Fibroblast of skin of left biceps (primary cell): ENCODE measurements at regions not wholly inside any gene's neighbourhood (a gene's known extent, or its start where the extent isn't known, plus 50 kb on each side); places are given as distances from the start of the nearest gene placed in this dataset.

ENCODE experiments used
- DNase-seq, 2 experiments: peaks; one replicate each; pipeline ENCODE4 v3.0.0-alpha.2; 2013; ENCODE audit warnings: low read depth in 2 of 2

GRCh38 chr10:78474743-78475142, 441.1 kb downstream of the RPS24 start:
- DNase-seq, result no peak

- no peak for DNase-seq
Observed at GRCh38 chr10:78475437-78475836, 441.8 kb downstream of the RPS24 start.

- no peak for DNase-seq
Observed at GRCh38 chr10:78476156-78476555, 442.5 kb downstream of the RPS24 start.

GRCh38 chr10:78476844-78477243, 443.2 kb downstream of the RPS24 start:
- DNase-seq, result no peak

- no peak for DNase-seq
Observed at GRCh38 chr10:78478919-78479318, 445.3 kb downstream of the RPS24 start.

GRCh38 chr10:78479467-78479866, 445.8 kb downstream of the RPS24 start:
- no peak for DNase-seq

- no peak for DNase-seq
Observed at GRCh38 chr10:78481842-78482241, 448.2 kb downstream of the RPS24 start.

- DNase-seq, result no peak
Observed at GRCh38 chr10:78483641-78484040, 450.0 kb downstream of the RPS24 start.

- DNase-seq, result no peak
Observed at GRCh38 chr10:78489034-78489433, 455.4 kb downstream of the RPS24 start.

GRCh38 chr10:78491812-78492211, 458.1 kb downstream of the RPS24 start:
- DNase-seq, result no peak

- DNase-seq, result no peak
Observed at GRCh38 chr10:78492424-78492823, 458.8 kb downstream of the RPS24 start.

GRCh38 chr10:78494179-78494578, 460.5 kb downstream of the RPS24 start:
- no peak for DNase-seq

GRCh38 chr10:78502210-78502936, 468.7 kb downstream of the RPS24 start:
- peak in 1 of 2 experiments; percentile 22 for DNase-seq

- DNase-seq, result no peak
Observed at GRCh38 chr10:78504181-78504580, 470.5 kb downstream of the RPS24 start.

- no peak for DNase-seq
Observed at GRCh38 chr10:78505657-78506056, 472.0 kb downstream of the RPS24 start.

- DNase-seq, result no peak
Observed at GRCh38 chr10:78506614-78507013, 473.0 kb downstream of the RPS24 start.

- no peak for DNase-seq
Observed at GRCh38 chr10:78507510-78508160, 474.0 kb downstream of the RPS24 start.

GRCh38 chr10:78508955-78509748, 475.5 kb downstream of the RPS24 start:
- DNase-seq, result no peak

GRCh38 chr10:78510566-78511323, 477.1 kb downstream of the RPS24 start:
- no peak for DNase-seq

GRCh38 chr10:78511324-78512204, 477.9 kb downstream of the RPS24 start:
- DNase-seq, result no peak

- no peak for DNase-seq
Observed at GRCh38 chr10:78512205-78512550, 478.5 kb downstream of the RPS24 start.
